ENCODE measurements at regions not wholly inside any gene's neighbourhood (a gene's known extent, or its start where the extent isn't known, plus 50 kb on each side); places are given as distances from the start of the nearest gene placed in this dataset.

- DNase-seq: no peak
Measured at GRCh38 chr14:96617635-96618034, 115.5 kb downstream of the PAPOLA start.

DNA sequence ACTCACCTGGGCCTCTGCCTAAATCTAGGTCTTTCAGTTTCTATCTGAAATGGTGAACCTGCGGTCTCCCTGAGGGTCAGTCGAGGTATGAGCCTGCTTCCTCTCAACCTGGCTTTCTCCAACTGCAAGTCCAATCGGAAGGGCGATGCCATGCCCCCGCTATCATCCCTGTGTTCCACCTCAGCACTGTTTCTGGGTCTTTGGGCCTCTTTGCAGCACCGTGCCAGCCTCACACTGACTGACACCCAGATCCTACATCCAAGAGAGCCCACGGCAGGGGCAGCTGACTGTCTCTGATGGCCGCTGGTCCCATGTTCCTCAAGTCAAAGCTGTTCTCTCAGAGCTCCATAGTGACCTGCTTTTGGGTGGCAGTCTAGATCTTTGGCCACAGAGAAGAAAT lies 120.7 kb downstream of the PAPOLA start:
- DNase-seq: no peak

- DNase-seq: no peak
Measured at GRCh38 chr14:96623676-96624484, 121.7 kb downstream of the PAPOLA start.

DNA sequence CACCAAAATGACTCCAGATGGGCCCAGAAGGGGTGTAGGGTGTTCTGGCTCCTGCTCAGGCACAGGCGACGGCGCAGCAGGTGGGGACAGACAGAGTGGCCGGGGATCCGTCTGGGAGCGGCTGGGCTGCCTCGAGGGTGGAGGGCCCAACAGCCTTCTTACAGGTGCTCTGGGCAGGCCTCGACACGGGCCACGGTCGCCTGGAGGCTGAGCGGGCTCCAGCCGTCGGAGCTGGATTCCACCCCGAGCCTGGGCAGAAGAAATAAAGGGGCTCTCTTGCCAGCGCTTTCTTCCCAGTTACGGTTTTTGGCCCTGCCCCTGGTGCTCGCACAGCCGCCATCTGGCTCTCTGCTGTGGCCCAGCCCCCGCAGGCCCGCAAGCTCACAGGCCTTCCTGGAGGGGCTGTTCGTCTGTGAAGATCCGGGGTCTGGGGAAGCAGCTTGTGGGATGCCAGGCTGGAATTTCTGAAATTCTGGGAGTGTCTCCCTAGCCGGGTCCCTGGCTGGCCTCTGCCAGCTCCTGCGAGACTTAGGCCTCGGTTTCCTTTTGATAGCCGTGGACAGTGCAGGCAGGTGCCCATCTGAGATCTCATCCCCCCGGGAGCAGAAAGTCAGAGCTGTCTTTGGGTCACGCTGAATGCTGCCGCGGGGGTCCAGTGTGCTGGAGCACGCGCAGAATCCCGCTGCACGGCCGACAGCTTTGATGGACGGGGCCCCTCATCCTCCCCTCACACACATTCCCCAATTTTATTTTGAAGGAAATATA lies 122.7 kb downstream of the PAPOLA start:
- no peak for DNase-seq

GRCh38 chr14:96625426-96625985 lies 123.3 kb downstream of the PAPOLA start:
- DNase-seq: no peak

DNA sequence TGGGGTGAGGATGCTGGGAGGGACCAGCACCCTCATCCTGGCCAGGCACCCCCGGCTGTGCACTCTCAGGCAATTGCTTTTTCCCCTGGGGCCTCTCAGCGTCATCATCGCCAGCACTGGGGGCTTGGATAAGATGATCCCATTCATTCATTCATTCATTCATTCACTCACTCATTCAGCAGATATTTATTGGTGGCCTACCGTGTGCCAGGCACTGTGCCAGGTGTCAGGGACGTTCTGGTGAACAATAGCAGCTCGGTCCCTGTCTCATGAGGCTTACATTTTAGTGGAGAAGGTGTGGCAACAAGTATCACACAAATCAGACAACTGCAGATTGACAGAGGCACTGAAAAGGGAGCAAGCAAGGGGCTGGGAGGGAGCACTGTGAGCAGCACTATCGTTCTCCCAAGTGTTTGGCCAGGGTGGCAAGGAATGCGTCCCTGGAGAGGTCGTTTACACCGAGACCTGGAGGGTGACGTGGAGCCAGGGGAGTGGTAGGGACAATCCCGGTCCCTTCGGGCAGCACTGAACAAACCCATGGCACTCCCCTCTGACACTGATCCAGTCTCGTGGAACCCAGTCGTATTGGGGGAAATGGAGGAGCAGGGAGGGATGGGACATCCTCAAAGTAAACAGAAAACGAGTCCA lies 124.1 kb downstream of the PAPOLA start:
- no peak for DNase-seq

GRCh38 chr14:96626916-96627315 lies 124.7 kb downstream of the PAPOLA start:
- DNase-seq: no peak

- no peak for DNase-seq
Measured at GRCh38 chr14:96627386-96627785, 125.2 kb downstream of the PAPOLA start.

DNA sequence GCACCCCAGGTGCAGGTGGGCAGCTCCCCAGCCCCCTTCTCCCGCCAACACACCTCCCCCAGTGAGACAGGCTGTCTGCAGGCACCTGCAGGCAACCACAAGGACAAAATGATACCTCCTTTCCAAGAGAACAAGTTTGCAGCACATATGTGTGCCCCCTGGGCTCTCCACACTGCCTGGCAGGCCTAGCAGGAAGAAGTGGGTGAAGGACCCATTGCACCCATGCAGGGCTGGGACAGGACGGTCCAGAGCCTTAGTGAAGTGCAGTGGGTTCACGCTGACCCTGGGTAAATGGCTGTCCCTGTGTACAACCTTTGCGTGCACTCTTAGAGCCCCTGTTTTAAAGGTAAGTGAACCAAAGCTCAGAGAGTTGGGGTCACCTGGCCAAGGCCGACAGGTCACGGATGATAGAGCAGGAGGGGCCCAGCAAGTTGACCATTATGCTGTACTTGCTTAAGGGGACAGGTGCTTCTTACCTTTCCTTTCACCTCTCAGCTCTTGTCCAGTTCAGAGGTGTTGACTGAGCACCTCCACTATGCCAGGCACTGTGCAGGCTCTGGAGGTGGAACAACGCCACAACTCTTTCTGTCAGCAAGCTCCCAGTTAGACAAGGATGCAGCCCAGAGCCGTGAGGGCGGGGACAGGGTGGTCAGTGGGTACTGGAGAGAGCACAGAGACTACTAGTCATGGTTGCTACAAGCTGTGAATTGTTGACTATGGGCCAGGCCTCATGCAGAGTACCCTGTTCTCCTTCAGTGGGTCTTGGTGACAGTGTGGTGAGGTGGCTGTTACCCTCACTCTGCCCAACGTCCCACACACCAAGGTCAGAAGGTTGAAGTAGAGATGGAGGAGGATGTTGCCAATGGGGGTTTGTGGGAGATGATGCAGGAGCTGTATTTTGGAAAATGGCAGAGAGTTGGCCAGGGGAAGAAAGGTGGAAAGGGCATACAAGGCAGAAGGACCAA lies 125.9 kb downstream of the PAPOLA start:
- no peak for DNase-seq

DNA sequence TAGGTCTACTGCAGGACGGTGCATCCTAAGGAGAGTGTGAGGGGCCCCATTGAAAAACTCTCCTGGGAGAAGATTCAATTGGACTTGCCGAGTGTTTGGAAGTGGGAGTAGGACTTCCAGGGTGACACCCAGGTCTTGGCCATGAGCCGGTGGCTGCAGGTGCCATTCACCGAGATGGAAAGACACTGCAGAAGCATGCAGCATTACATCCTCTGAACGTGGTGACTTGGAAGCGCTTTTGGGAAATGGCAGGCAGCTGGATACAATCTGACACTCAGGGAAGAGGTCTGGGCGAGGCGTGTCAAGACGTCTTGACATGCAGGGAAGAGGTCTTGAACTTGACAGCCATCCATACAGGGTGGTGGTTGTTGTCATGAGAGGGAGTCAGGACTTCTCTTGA lies 126.9 kb downstream of the PAPOLA start:
- DNase-seq: no peak

DNA sequence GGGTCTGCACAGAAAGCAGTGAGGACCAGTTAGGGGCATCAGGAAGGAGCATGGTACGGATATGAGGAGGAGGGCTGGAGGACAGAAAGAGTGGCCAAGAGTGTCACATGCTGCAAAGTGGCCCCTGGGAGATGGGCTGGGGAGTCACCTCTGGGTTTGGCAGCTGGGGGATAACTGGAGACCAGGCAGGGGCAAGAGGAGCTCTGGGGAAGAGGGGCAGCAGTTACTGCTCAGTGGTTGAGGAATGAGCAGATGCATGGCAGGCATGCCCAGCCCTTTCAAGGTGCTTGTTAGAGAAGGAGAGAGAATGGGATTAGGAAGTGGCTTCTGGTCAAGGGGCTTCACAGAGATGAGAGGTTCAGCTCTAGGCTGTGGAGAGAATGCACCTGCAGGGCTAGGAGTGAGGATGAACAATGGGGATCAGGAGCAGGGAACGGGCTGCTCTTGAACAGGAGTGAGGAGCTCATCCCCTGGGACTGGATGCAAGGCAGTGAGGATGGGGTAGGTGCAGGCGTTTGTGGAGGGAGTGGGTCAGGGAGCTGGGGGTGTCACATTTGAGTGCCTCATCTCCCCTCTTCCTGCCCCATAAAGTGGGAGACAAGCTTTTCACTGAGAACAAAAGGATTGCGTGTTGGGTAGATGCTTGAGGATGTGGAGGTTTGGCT lies 127.5 kb downstream of the PAPOLA start:
- no peak for DNase-seq

DNA sequence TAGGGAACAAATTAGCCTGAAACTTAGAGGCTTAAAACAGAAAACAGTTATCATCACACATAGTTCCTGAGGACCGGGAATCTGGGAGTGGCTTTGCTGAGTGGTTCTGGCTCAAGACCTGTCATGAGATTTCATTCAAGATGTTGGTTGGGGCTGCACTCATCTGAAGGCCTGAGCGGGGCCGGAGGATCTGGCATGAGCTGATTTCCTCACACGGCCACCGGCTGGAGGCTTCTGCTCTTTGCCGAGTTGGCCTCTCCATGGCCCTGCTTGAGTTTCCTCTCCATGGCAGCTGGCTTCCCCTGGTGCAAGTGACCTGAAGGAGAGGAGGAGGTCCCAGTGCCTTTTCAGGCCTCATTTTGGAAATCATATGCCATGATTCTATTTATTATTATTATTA lies 128.1 kb downstream of the PAPOLA start:
- no peak for DNase-seq

- DNase-seq: no peak
Measured at GRCh38 chr14:96631030-96631429, 128.8 kb downstream of the PAPOLA start.

- DNase-seq: no peak
Measured at GRCh38 chr14:96631621-96632362, 129.6 kb downstream of the PAPOLA start.

DNA sequence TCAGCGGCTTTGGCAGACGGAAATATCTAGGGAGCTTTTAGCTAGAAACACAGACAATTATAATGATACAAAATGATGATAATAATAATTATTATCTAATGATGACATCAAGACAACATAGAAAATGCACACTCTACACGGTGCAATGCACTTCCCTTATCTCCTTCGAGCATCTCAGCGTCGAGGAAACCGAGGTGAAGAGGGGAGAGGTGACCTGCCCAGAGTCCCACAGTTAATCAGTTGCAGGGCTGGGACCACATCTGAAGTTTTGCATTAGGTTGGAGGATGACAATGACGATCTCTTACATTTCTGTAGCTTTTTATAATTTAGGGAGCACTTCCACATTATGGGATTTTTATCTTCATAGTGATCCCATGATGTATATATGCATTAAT lies 130.2 kb downstream of the PAPOLA start:
- DNase-seq: no peak

DNA sequence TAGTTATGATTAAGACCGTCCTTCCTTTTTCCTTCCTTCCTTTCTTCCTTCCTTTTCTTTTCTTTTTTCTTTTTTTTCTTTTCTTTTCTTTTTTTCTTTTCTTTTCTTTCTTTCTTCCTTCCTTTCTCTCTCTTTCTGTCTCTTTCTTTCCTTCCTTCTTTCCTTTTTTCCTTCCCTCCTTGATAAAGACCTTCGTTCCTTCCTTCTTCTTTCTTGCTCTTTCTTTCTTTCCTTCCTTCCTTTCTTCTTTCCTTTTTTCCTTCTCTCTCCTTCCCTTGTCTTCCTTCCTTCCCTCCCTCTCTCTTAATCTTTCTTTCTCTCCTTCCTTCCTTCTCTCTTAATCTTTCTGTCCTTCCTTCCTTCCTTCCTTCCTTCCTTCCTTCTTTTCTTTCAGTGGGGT lies 130.9 kb downstream of the PAPOLA start:
- DNase-seq: no peak

GRCh38 chr14:96634481-96634880 lies 132.3 kb downstream of the PAPOLA start:
- DNase-seq: no peak

DNA sequence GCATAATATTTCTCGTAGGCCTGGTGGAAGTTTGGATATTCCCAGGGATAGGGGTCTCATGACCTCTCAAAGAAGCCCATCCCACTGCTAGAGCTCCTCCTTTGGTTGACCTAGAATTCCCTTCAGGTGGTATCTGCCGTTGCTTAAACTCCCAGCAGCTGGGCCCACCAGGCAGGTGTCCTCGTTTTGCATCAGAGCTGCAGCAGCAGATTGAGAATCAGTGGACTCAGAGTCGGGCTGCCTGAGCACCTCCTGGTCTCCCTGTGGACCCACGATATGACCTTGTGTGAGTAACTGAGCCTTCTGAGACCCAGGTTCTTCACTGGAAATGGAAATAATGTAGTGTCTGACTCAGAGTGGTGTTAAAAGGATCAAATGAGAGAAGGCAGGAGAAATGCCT lies 132.7 kb downstream of the PAPOLA start:
- DNase-seq: no peak

DNA sequence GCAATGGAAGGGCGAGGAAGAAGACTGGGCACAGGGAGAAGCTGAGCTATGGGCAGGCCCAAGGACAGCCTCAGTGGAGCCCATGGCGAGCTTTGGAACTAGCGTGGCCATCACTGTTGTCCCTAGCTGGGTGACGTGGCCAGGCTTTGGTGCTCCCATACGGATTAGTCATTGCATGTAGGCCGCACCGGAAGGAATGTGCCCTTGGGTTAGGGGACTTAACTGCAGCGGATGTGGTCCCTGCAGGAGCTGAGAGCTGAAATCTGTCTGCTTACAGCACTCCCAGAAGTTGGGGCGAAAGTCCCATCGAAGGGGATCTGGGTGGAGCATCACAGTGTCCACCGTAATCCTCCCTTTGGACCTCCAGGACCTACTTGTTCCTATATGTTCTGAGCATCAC lies 133.7 kb downstream of the PAPOLA start:
- no peak for DNase-seq

GRCh38 chr14:96637521-96637920 lies 135.3 kb downstream of the PAPOLA start:
- DNase-seq: no peak
